ENCODE measurements at regions not wholly inside any gene's neighbourhood (a gene's known extent, or its start where the extent isn't known, plus 50 kb on each side); places are given as distances from the start of the nearest gene placed in this dataset.

DNA sequence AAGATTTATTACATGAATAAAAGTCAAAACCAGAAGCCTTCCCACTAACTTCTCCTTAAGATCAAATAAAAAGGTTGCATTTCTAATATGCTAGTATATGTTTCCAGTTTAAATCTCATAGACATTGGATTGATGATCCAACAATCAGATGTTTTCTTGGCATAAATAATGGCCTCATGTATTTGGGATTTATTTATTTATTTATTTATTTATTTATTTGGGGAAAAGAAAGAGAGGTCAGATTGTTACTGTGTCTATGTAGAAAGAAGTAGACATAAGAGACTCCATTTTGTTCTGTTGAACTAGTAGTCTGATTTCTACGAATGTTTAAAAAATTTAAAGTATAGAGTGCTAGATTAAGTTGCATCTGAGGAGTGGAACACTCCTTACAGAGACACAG is 422.4 kb downstream of the ADGRL2 start:
- no peak for DNase-seq (ENCODE audit: low read depth in 2 of 3, low spot score in 2 of 3)

DNA sequence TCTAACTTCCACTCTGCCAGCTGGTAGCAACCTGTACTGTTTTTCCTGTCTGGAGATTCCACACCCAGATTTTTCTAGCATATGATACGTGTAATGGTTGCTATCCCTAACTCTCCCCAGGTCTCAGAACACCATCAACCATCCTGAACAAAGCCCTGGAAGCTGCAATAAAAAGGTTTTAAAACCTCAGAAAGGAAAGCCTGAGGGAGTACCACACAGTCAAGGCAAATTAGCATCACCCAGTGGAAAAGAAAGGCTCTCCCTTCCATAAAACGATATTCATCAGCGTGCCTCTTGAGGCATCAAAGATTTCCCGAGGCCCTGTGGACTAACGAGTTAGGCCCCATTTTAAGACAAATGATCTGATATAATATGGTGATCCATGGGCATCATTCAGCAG is 421.0 kb downstream of the ADGRL2 start:
- DNase-seq (ENCODE audit: low read depth in 2 of 3, low spot score in 2 of 3) = no peak

DNA sequence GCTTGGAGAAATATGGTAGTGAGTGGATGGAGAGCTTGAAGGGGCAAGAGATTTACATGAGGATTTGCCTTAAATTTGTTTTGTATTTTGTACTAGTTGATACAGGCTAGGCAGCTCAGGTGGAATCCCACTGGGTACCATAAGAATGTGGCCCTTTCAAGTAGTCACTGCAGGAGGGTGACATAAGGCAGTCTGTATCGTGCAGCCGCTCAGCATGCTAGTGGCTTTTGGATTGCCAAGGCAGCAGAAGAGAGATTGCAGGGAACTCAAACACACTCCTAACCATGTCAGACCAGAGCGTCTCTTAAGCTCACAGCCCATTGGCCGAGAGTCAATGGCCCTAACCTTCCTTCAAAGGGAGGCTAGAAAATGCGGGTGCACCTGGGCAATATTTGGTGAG is 420.0 kb downstream of the ADGRL2 start:
- no peak for DNase-seq (ENCODE audit: low read depth in 2 of 3, low spot score in 2 of 3)

DNA sequence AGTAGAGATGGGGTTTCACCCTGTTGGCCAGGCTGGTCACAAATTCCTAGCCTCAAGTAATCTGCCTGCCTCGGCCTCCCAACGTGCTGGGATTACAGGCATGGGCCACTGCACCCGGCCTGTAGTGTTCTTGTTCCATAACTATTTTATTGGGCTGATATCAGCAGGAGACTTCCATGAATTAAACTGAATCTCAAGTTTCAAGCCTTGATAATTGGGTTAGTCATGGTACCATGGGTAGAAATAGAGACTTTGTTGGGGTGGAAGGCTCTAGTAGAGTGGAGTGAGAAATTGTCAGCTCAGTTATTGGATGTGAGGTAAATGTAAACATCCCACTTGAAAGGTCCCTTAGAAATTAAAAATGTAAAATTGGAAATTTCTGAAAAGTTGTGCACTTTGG is 419.1 kb downstream of the ADGRL2 start:
- DNase-seq (ENCODE audit: low read depth in 2 of 3, low spot score in 2 of 3) = no peak

DNA sequence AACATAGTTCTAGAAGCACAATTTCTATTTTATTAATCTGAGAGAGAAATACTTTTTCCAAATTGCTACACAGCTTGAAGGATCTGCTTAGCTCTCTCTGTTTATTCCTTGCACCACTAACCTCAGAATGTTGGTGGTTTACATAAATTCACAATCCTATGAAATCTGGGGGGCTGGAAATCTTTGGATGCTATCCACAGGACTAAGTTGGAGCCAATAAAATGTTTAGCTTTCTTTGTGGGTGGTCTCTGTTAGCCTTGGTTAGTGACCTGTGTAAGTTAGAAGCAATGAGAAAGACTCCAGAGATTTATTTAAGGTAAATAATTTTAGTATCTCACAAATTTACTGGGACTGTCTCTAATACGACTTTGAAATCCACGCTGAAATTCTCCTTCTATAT is 418.1 kb downstream of the ADGRL2 start:
- DNase-seq (ENCODE audit: low read depth in 2 of 3, low spot score in 2 of 3) = no peak

DNA sequence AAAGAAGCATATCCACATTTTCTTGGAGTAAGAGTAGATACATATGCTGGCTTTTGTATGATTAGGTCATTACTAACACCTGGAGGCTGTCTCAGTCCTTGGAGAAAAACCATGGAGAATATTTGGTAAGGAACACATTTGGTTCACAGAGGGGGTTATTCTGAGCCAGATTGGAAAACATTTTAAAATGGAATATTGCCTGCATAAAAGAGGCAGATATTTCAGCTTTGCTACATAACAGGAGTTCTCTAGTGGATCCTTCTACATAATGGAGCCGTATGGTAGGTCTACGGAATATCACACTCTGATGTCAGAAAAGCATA is 415.1 kb downstream of the ADGRL2 start:
- no peak for DNase-seq (ENCODE audit: low read depth in 2 of 3, low spot score in 2 of 3)

DNA sequence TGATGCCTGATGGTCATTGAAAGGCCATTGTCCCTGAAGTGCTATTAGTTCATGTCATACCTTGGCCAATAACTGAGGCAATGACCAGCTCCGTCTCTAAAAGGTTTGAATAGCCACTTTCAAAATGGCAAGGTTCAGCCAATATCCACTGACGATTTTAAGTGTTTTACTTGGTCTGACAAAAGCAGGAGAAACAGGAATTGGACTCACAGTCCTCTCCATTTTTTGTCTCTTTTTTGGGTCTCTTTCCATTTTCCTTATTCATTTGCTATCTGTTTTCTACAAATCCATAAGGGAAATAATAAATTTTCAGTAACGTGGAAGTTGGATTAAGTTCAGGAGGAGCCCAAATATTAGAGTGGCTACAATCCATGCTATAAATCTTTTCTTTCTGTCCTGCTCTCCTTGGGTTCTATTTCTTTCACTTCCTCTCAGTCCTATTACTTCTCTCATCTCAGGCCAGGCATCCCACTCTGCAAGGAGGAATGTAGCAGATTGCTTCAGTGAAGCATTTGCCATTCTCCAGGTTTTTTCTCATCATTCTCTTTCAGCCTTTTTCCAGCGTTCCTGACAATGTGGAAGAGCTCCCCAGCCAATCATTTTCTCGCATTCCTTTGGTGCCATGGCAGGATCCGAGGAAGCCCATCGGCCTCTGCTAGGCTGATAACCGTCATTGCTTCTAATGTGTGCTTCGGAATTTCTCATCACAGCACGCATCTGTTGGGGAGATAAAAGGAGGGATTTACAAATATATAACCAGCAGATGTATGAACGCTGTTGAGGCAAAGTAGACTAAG is 414.5 kb downstream of the ADGRL2 start:
- no peak for DNase-seq (ENCODE audit: low read depth in 2 of 3, low spot score in 2 of 3)

DNA sequence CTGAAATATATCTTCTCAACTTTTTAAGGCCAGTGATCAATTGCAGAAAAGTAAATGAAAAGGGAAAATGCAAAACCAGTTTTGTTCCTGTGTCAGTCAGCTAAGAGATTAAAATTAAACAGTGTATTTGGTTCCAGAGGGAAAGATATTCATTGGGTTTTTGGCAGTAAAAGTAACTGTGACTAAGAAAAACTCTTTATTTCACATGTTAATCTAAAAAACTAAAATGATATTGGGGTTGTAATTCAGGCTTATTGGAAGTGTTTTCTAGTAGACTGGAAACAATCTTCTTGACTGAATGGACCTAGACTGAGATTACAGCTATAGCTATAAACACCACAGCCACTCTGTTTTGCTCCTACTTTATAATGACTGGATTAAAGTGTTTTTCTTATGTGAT is 413.9 kb downstream of the ADGRL2 start:
- no peak for DNase-seq (ENCODE audit: low read depth in 2 of 3, low spot score in 2 of 3)

DNA sequence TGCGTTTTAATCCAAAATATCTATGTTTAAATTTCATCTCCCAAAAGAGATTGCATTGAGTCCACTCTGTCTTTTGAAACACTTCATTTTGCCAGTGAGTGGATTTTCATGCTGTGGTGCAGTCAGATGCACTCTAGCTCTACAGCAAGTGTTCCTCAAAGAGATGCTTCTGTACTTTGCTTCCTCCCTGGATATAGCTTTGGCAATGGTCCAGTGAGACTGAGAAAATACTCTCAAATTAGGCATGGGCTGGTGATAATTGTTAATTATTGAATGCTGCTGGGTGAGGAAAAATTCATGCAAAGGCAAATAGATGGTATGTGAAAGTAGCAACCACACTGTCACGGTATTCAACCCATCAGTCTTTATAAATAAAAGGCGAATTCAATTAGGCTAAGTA is 396.9 kb downstream of the ADGRL2 start:
- no peak for DNase-seq (ENCODE audit: low read depth in 2 of 3, low spot score in 2 of 3)

DNA sequence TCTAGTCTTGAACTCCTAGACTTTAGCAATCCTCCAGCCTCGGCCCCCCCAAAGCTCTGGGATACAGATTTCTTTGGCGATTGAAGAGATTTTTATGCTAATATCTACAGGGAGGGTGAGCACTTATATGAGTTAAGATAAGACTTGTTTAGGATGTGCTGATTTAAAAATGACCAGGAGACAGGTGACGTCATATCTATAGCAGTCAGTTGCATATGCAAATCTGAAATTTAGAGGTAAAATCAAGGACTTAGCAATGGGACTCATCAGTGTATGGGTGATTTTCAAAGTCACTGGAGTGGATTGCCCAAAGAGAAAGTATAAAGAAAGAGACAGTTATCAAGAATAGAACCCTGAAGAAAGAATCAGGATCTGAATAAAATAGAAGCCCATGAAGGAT is 394.5 kb downstream of the ADGRL2 start:
- DNase-seq (ENCODE audit: low read depth in 2 of 3, low spot score in 2 of 3) = no peak

DNA sequence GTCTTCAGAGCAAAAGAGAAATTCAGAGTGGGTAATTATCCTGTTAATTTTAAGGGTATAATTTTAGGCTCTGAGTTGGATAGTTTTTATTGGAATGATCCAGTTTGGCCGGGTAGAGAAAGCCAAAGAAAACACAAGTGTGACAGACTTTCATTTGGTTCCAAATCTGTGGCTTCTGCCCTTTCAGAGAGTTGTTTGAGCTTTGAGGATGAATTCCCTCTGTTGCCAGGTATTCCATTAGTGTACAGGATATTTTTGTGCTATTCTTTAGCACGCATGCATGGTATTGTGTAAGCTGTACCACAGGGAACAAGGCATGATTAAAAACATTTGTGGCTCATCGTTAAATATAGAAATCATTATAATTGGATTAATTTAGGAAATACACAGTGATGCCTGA is 384.4 kb downstream of the ADGRL2 start:
- no peak for DNase-seq (ENCODE audit: low read depth in 2 of 3, low spot score in 2 of 3)

DNA sequence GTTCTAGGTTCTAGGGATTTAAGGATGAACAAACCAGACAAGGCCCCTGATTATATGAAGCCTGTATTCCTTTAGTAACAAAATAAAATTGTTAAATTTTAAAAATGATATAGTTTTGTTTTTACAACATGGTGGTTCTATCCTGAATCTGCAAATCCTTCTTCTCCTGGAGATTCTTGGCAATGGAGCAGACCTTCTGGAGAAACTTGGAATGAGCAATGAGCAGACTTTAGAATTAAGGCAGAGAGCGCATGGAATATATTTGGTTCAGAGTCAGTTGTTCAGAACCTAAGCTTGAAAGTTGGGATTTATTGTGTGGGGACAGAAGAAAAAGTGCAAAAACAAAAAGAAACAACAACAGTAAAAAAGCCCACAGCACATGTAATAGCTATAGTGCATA is 381.1 kb downstream of the ADGRL2 start:
- no peak for DNase-seq (ENCODE audit: low read depth in 2 of 3, low spot score in 2 of 3)

DNA sequence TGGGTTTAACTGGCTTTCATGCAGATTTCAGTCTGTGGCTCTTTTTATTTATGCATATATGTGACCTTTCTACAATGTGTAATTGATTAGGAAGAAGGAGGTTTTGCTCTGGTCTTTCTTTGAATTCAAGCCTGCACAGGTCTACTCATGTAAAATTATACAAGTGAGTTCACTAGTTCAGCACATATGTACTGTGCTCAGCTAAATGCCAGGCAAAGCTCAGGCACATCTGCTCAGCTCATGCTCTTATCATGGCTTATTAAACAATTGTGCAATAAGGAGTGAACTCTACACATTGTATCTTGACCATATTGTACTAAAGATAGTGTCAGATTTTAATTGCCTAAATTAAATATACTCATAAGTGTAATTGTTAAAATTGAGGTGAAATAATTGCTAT is 378.4 kb downstream of the ADGRL2 start:
- DNase-seq (ENCODE audit: low read depth in 2 of 3, low spot score in 2 of 3) = no peak

DNA sequence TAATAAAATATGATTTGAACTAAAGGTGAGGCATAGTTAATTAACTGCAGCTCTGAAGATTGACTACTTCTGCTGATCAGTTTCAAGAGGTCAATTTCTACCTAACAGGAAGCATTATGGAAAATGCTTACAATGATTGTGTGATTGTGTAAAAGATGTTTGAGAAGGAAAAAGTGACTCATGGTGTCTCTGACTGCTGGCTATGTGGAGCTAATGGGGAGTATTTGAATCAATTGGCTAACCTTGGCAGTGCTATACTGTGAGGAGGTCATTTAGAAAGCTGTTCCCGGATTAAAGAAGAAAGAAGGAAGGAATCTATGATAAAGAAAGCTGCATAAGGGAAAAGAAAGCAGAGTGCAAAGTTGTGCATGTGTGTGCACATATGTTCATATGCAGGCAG is 376.5 kb downstream of the ADGRL2 start:
- DNase-seq (ENCODE audit: low read depth in 2 of 3, low spot score in 2 of 3) = no peak

DNA sequence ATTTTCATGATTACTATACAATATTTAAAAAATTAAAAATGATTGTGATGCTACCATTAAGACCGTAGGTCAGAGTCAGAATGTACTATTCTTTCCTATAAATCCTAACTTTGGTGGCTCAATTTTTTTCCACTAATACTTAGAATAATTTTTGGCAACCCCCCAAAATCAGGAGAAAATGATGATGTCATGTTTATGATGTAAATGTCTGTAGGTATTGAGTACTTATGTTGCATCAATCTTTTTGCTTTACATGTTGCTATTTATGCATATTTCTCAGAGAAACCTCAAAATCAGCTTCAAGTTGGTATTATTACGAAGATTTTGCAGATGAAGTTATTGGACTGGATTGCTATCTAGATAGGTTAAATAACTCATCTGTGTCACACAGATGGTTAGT is 371.2 kb downstream of the ADGRL2 start:
- DNase-seq (ENCODE audit: low read depth in 2 of 3, low spot score in 2 of 3) = no peak

DNA sequence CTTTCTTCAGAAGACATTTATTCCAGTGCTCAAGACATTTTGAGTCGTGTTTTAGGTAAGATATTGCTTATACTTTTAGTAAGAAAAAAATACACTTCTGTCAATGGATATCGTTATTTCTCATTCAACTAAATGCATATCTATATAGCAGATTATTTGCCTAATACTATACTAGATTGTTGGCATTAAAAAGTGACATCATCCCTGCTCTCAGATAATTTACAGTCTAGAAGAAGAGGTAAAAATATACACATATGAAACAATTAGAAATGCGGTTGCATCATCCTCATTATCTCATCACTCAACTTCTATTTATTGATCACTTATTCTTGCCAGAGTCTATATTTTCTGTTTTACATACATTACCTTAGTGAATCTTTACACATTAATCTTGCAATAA is 367.7 kb downstream of the ADGRL2 start:
- DNase-seq (ENCODE audit: low read depth in 2 of 3, low spot score in 2 of 3) = no peak

DNA sequence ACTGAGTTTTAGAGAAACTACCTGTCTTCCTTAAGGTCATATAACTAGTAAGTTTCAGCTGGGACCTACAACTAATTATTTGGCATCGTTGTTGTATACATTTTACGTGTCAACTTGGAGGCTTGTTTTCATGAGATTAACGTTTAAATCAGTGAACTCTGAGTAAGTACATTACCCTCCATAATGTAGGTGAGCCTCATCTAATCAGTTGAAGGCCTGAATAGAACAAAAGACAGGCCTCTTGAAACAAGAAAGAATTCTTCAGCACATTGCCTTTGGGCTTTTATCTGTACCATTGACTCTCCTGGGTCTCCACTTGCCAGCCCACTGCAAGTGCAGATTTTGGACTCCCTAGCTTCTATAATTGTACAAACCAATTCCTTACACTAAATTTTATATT is 364.6 kb downstream of the ADGRL2 start:
- no peak for DNase-seq (ENCODE audit: low read depth in 2 of 3, low spot score in 2 of 3)

DNA sequence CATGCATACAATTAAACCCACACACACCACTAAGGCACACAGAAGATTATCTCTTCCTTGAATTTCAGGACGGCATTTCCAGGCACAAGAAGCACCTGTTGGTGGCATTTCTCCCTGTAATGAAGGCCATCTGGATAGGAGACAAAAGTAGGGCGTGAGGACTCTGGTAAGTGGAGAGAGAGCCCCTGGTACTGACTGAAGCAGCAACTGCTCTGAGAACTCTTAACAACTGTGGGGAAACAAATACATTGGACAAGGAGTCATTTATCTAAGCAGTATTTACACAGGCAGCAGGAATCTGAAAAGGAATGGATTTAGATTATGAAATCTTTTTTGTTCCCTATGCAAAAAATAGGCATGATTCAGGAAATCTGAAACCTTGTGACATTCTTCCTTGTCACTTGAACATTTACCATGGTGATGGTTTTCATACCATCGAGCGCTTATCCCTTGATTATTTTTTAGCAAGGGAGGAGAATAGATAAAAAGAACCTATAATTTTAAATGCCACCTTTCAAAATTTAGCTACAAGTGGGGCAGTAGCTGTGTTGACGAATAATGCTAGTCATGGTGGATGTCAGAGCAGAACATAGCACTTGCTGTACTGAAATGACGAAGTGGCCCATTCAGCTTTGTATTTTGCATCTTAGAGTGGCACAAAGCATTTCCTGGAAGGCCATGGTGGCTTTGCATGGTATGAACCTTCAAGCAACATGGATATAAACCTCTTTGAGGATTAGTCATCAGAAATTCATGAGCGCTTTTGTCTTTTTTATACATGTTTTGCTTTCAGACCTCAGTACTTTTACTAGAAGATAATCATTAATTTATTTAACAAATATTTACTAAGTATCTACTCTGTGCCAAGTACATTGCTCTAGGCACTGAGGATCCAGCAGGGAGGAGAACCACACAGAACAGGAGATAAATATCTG is 362.0 kb downstream of the ADGRL2 start:
- DNase-seq (ENCODE audit: low read depth in 2 of 3, low spot score in 2 of 3) = no peak

DNA sequence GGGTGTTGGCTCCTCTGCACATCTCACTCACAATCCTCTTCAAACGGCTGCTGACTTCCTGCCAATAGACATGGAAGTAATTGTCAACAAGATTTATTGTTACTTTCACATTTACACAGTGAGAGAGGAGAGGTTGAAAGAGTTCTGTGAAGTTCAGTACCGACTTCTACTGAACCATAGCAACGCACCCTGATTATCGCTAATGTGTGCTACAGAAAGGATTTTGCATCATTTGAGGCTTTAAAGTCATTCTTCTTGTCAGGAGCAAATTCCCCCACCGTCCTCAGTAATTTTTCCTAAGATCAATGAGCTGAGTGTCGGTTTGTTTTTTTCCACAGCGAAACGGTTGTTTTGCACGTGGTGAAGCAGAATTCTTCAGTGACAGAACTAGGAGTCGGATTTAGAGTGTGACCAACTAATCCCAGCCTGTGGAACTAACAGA is 361.0 kb downstream of the ADGRL2 start:
- DNase-seq (ENCODE audit: low read depth in 2 of 3, low spot score in 2 of 3) = peak in 2 of 3 donors; percentile 3 to 39

DNA sequence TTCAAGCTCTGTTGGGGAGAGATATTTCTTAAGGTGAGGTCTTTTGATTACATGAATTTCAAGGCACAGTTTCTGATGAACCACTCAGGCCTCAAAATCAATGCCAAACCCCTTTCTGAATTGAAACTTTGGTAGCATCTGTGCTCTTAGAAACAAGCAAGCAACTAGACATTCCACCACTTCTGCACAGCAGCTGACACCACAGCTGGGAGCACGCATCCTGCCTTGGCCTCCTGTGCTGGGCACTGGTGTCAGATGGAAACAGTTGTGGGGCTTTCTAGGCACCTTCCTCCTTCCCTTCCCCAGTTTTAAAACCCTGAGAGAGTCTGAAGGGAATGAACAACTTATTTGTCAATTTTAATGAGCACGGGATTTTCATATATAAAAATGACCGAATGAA is 360.2 kb downstream of the ADGRL2 start:
- DNase-seq (ENCODE audit: low read depth in 2 of 3, low spot score in 2 of 3) = no peak

DNA sequence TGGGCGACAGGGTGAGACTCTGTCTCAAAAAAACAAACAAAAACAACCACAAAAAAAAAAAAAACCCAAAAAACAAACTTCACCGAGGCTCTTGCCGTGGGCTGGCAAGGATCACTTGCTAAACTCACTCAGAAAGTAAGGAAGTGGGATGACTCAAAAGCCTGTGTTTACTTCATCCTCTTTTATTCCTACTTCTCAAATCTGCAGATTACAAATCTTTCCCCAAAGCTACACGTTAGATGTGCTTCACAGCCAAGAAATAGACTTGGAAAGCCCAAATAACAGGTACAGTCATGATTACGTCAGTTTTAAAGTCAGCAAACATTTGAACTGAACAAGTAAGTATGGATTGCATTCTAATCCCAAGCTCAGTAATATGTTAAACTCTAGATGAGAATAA is 359.3 kb downstream of the ADGRL2 start:
- no peak for DNase-seq (ENCODE audit: low read depth in 2 of 3, low spot score in 2 of 3)

DNA sequence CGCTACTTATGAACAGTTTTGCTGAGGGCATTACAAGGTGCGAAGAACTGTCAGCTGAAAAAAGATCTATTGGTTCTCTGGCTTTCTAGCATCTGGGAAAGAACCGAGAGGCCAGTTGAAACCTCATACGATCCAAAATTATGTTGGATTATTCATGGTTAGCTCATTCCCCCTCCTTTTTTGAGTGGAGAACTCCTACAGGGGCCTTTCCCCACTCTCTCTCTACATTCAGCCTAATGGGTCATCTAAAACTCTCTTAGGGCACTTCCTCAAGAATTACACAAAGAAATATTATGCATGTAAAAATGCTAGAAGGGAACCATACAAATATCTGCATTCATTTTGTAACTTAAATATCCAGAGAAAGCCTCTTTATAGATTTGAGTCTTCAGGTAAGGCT is 358.2 kb downstream of the ADGRL2 start:
- DNase-seq (ENCODE audit: low read depth in 2 of 3, low spot score in 2 of 3) = no peak
